ENCODE measurements at regions not wholly inside any gene's neighbourhood (a gene's known extent, or its start where the extent isn't known, plus 50 kb on each side); places are given as distances from the start of the nearest gene placed in this dataset.

GRCh38 chr2:83908750-83909149, 550.3 kb downstream of the SUCLG1 start:
- no peak for TF ChIP-seq EZH2phosphoT487 (IDR thresholded peaks at IDR 0.05; ENCODE audit: borderline replicate concordance, low read length)
- no peak for TF ChIP-seq CTCF (IDR thresholded peaks at IDR 0.05; ENCODE audit: low read depth, low read length, poor library complexity, severe bottlenecking)
- H3K27ac ChIP-seq (ENCODE audit: low read depth, low read length) = no peak overlapping the region
- no peaks in the 10 kb centered on the region for H3F3A ChIP-seq (ENCODE audit: control insufficient read depth, insufficient read depth)
- H3K27me3 ChIP-seq (ENCODE audit: control insufficient read depth, low read length) = no peaks in the 10 kb centered on the region
- no peaks in the 10 kb centered on the region for H3K9me2 ChIP-seq (replicated peaks; ENCODE audit: control insufficient read depth, low read length)
- H3K4me3 ChIP-seq (ENCODE audit: low read length) = no peak overlapping the region
- no peak overlapping the region for H3K4me2 ChIP-seq (ENCODE audit: low read length)
- no peaks in the 10 kb centered on the region for H3K9me3 ChIP-seq (ENCODE audit: control insufficient read depth, insufficient read depth, low read length)
- H3K79me2 ChIP-seq (ENCODE audit: control insufficient read depth, low read length) = no peaks in the 10 kb centered on the region
- H4K20me1 ChIP-seq (ENCODE audit: control insufficient read depth, insufficient read depth, low read depth, low read length) = no peaks in the 10 kb centered on the region
- no peaks in the 10 kb centered on the region for H3K36me3 ChIP-seq (ENCODE audit: control insufficient read depth, low read length)
- no peaks in the 10 kb centered on the region for H3K4me1 ChIP-seq (ENCODE audit: control insufficient read depth, low read length)

- Histone ChIP-seq H3K27me3 (ENCODE audit: control insufficient read depth, low read length) (no peaks in the 10 kb centered on the region), H3F3A (ENCODE audit: control insufficient read depth, insufficient read depth) (no peaks in the 10 kb centered on the region), H3K4me3 (ENCODE audit: low read length) (no peak overlapping the region), H4K20me1 (ENCODE audit: control insufficient read depth, insufficient read depth, low read depth, low read length) (no peaks in the 10 kb centered on the region), H3K9me3 (ENCODE audit: control insufficient read depth, insufficient read depth, low read length) (no peaks in the 10 kb centered on the region), H3K4me2 (ENCODE audit: low read length) (no peak overlapping the region), H3K4me1 (ENCODE audit: control insufficient read depth, low read length) (no peaks in the 10 kb centered on the region), H3K79me2 (ENCODE audit: control insufficient read depth, low read length) (no peaks in the 10 kb centered on the region), H3K36me3 (ENCODE audit: control insufficient read depth, low read length) (no peaks in the 10 kb centered on the region), H3K9me2 (replicated peaks; ENCODE audit: control insufficient read depth, low read length) (no peaks in the 10 kb centered on the region), H3K27ac (ENCODE audit: low read depth, low read length) (no peak overlapping the region)
- TF ChIP-seq EZH2phosphoT487 (IDR thresholded peaks at IDR 0.05; ENCODE audit: borderline replicate concordance, low read length) = no peak
- TF ChIP-seq CTCF (IDR thresholded peaks at IDR 0.05; ENCODE audit: low read depth, low read length, poor library complexity, severe bottlenecking) = no peak
Measured at GRCh38 chr2:83901317-83901716, 557.8 kb downstream of the SUCLG1 start.

- H4K20me1 ChIP-seq (ENCODE audit: control insufficient read depth, insufficient read depth, low read depth, low read length) = no peaks in the 10 kb centered on the region
- TF ChIP-seq EZH2phosphoT487 (IDR thresholded peaks at IDR 0.05; ENCODE audit: borderline replicate concordance, low read length) (no peak), CTCF (IDR thresholded peaks at IDR 0.05; ENCODE audit: low read depth, low read length, poor library complexity, severe bottlenecking) (no peak)
- H3K27me3 ChIP-seq (ENCODE audit: control insufficient read depth, low read length) = no peaks in the 10 kb centered on the region
Measured at GRCh38 chr2:83900862-83901261, 558.2 kb downstream of the SUCLG1 start.

GRCh38 chr2:83899271-83899670, 559.8 kb downstream of the SUCLG1 start:
- no peaks in the 10 kb centered on the region for H4K20me1 ChIP-seq (ENCODE audit: control insufficient read depth, insufficient read depth, low read depth, low read length)
- H3K79me2 ChIP-seq (ENCODE audit: control insufficient read depth, low read length) = no peaks in the 10 kb centered on the region
- H3K4me3 ChIP-seq (ENCODE audit: low read length) = no peak overlapping the region
- H3K36me3 ChIP-seq (ENCODE audit: control insufficient read depth, low read length) = no peaks in the 10 kb centered on the region
- no peaks in the 10 kb centered on the region for H3K9me2 ChIP-seq (replicated peaks; ENCODE audit: control insufficient read depth, low read length)
- H3K27ac ChIP-seq (ENCODE audit: low read depth, low read length) = no peak overlapping the region
- no peaks in the 10 kb centered on the region for H3F3A ChIP-seq (ENCODE audit: control insufficient read depth, insufficient read depth)
- H3K27me3 ChIP-seq (ENCODE audit: control insufficient read depth, low read length) = no peaks in the 10 kb centered on the region
- no peaks in the 10 kb centered on the region for H3K4me1 ChIP-seq (ENCODE audit: control insufficient read depth, low read length)
- H3K9me3 ChIP-seq (ENCODE audit: control insufficient read depth, insufficient read depth, low read length) = no peaks in the 10 kb centered on the region
- TF ChIP-seq CTCF (IDR thresholded peaks at IDR 0.05; ENCODE audit: low read depth, low read length, poor library complexity, severe bottlenecking) (no peak), EZH2phosphoT487 (IDR thresholded peaks at IDR 0.05; ENCODE audit: borderline replicate concordance, low read length) (no peak)
- no peak overlapping the region for H3K4me2 ChIP-seq (ENCODE audit: low read length)

More at GRCh38 chr2:83900862-83901261, 558.2 kb downstream of the SUCLG1 start:
- Histone ChIP-seq H3K9me3 (ENCODE audit: control insufficient read depth, insufficient read depth, low read length) (no peaks in the 10 kb centered on the region), H3F3A (ENCODE audit: control insufficient read depth, insufficient read depth) (no peaks in the 10 kb centered on the region), H3K79me2 (ENCODE audit: control insufficient read depth, low read length) (no peaks in the 10 kb centered on the region), H3K36me3 (ENCODE audit: control insufficient read depth, low read length) (no peaks in the 10 kb centered on the region), H3K4me1 (ENCODE audit: control insufficient read depth, low read length) (no peaks in the 10 kb centered on the region), H3K27ac (ENCODE audit: low read depth, low read length) (no peak overlapping the region), H3K4me2 (ENCODE audit: low read length) (no peak overlapping the region), H3K4me3 (ENCODE audit: low read length) (no peak overlapping the region), H3K9me2 (replicated peaks; ENCODE audit: control insufficient read depth, low read length) (no peaks in the 10 kb centered on the region)

Data from DOHH2 (cell line).